Activated T-cell treated with anti-CD3 and anti-CD28 coated beads for 4 hours (primary cell): ENCODE measurements at regions not wholly inside any gene's neighbourhood (a gene's known extent, or its start where the extent isn't known, plus 50 kb on each side); places are given as distances from the start of the nearest gene placed in this dataset.
"Not testable (repeated sequence)": the region's sequence is repeated elsewhere in the genome, so short reads cannot be mapped to it uniquely, and the experiment has no call there.

ENCODE experiments used
- DNase-seq: peaks from one replicate; pipeline ENCODE4 v3.0.0-alpha.2; 2020

DNA sequence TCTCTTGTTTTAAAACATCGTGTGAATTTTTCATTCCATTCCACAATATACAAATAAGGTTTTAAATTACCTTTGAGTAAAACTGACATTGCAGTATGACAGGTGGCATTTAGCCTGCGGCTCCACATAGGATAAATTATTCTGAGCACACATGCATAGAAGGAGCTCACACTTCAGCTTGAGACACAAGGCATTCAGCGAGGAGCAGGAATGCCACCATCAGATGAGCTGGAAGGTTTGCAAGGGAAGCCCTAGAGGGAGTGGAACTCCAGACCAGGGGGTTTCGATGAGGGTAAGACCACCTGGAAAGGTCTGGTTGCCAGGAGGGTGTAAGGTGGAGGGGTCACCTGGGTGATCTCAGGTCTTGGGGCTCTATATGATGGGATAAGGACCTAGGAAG is 259.0 kb upstream of the ADRA1B start:
- DNase-seq: no peak

DNA sequence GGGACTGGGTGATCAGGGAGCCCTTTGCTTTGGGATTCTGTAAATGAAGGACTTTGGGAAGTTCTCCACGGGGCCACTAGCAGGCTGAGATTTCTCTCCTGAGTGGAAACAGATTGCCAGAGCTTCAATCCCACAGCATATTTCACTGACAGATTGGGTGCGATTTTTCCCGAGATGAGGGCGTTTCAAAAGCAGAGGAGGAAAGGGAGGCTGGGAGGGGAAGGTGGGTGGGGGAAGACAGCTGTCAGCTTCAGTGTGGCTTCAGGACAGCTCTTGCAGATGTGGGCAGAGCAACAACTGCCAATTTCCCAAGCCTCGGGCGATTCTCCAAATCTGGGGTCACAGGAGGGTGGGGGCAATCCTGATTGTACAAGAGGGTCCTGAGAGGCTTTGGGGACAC is 258.5 kb upstream of the ADRA1B start:
- no peak for DNase-seq

DNA sequence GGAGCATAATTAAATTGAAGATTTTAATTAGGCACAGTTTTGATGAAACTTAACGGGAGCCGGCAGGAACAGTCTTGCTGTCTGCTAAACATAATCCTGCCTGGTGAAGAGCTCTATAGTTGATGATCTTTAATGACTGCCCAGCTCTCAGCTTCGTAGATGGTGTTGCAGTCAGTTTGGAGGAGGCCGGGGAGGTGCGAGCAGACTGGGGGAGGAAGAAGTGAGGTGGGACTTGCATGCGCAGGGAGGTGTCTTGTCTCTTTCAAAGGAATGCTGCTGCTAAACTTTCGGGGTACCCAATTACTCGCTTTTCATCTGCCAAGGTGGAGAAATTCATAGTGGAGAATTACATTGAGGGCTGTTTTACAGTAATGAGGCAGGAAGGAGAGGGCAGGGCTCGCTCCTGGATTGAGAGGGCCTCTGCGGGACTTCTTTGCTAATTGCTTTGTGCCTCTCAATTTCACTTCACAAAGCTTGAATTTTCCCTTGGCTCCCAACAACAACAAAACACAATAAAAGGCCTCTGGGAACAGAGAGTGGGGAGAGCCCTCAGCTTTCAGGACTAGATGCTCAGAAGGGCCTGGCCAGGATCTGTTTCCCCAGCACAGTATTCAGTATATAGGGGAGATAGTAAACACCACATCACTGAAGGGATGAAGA is 257.9 kb upstream of the ADRA1B start:
- DNase-seq: no peak

DNA sequence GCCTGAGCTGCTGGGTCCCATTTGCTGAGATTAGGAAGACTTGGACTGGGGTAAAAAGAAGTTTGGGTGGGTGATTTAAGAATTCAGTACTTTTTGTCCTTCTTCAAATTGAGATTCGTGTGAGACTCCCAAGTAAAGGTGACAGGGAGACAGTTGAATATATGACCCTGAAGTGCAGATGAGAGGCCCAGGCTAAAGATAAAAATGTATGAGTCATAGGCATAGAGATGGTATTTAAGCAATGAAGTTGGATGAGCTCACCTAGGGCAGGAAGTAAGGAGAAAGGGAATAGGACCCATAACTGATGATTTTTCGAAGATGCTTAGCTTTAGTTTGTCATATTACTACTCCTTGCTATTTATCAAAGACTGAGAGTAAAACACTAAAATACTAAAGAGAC is 255.9 kb upstream of the ADRA1B start:
- DNase-seq: no peak

DNA sequence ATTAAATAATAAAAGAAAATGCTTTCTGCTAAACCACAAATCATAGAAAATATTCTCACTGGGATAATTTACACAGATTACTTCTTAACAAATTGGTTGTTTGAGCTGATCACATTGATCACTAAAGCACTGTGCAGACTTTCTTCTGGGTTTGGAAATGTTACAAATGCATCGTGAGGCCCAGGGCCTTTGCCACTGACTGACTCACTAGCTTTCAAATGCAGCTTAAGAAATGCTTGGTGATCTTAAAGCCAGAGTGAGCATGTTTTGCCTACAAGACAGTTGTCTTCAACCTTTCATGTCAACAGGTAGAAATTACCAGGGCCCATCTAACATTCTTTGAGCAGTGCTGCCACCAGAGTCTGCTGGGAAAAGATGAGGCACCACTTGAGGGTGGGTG is 252.3 kb upstream of the ADRA1B start:
- no peak for DNase-seq

DNA sequence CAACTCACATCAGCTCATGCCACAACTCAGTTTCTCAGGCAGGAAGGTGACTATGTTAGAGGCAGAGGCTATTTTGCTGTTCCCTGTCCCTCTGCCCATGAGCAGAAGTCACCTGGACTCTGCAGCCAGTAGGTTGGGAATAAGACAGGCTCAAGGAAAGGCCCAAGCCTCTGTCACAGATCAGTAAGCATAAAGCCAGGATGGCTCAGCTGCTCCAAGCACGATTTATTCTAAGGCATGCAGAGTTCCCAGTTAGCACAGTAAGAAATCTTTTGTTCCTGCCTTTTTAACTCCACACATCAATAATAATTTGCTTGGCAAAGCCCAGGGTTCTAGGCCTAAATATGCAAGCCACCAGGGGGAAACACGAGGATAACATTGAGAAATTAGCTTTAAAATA is 249.0 kb upstream of the ADRA1B start:
- DNase-seq: no peak

DNA sequence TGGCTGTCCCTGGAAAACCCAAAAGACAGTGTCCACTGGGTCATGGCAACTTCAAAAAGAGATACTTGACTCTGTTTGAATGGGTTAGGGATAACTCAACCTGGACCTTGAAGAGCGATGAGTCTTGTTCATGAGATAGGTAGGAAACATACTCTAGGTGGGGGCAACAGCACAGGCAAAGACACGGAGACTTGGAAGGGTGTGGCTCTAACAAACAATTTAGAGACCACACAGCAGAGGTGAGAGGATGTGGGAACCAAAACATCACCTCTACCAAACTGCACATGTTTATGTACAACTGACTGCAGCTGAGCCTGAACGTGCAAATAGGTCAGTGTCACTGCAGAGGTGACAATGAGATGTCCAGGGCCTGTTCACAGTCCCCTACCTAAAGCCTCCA is 247.7 kb upstream of the ADRA1B start:
- DNase-seq: no peak

DNA sequence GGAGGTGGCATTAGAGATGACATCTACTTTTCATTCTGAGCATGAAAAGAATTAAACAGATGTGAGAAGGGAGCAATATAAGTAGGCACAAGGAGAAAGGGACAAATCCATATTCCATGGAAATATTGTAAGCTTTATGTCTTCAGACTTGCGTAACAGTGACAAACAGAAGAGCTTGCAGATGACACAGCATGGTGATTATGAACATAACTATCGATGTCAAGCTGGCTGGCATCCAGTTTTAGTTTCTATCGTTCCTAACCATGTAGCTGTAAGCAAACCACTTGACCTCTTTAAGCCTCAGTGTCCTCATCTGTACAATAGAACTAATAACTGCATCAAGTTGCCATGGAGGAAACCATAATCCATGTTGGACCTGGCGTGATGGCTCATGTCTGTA is 246.7 kb upstream of the ADRA1B start:
- no peak for DNase-seq

DNA sequence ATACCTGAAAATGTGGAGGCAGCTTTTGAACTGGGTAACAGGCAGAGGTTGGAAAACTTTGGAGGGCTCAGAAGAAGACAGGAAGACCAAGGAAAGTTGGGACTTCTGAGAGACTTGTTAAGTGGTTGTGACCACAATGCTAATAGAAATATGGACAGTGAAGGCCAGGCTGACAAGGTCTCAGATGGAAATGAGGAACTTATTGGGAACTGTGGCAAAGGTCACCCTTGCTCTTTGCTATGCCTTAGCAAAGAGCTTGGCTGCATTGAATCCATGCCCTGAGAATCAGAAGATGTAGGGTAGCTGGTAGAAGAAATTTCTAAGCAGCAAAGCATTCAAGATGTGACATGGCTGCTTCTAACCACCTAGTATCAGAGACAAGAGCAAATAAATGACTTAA is 244.4 kb upstream of the ADRA1B start:
- no peak for DNase-seq

DNA sequence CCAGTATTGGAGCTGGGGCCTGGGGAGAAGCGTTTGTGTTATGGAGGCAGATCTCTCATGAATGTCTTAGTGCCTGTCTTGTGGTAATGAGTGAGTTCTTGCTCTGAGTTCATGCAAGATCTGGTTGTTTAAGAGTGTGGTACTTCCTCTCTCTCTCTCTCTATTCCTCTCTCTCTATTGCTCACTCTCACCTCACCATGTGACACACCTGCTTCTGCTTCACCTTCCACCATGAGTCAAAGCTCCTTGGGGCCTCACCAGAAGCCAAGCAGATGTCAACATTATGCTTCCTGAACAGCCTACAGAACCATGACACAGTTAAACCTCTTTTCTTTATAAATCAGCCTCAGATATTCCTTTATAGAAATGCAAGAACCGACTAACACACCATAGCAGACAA is 242.7 kb upstream of the ADRA1B start:
- DNase-seq: no peak

DNA sequence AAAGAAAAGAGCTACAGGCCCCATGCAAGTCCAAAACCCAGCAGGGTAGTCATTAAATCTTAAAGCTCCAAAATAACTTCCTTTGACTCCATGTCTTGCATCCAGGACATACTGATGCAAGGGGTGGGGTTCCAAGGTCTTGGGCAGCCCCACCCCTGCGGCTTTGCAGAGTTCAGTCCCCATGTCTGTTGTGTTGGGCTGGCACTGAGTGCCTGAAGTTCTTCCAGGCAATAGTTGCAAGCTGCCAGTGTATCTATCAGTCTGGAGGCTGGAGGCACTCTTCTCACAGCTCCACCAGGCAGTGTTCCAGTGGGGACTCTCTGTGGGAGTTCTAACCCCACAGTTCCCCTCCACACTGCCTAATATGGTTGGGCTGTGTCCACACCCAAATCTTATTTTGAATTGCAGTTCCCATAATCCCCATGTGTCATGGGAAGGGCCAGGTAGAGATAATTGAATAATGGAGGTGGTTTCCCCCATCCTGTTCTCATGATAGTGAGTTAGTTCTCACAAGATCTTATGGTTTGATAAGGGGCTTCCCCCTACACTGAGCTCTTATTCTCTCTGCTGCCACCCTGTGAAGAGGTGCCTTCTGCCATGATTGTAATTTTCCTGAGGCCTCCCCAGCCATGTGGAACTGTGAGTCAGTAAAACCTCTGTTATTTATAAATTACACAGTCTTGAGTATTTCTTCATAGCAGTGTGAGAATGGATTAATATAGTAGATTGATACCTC is 237.5 kb upstream of the ADRA1B start:
- DNase-seq: no peak

DNA sequence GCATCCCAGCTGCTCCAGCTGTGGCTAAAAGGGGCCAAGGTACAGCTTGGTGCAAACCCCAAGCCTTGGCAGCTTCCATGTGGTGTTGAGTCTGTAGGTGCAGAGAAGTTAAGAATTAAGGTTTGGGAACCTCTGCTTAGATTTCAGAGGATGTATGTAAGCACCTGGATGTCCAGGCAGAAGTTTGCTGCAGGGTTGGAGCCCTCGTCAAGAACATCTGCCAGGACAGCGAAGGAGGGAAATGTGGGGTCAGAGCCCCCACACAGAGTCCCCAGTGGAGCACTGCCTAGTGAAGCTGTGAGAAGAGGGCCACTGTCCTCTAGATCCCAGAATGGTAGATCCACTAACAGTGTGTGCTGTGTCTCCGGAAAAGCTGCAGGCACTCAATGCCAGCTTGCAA is 236.2 kb upstream of the ADRA1B start:
- DNase-seq: no peak

DNA sequence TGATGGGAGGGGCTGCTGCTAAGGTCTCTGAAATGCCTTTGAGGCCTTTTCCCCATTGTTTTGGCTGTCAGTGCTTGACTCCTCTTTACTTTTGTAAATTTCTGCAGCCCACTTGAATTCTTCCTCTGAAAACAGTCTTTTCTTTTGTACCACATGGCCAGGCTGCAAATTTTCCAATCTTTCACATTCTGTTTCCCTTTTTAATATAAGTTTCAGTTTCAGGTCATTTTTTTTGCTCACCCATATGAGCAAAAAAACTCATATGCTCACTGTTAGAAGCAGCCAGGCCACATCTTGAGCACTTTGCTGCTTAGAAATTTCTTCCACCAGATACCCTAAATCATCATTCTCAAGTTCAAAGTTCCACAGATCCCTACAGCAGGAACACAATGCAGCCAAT is 234.6 kb upstream of the ADRA1B start:
- DNase-seq: no peak

DNA sequence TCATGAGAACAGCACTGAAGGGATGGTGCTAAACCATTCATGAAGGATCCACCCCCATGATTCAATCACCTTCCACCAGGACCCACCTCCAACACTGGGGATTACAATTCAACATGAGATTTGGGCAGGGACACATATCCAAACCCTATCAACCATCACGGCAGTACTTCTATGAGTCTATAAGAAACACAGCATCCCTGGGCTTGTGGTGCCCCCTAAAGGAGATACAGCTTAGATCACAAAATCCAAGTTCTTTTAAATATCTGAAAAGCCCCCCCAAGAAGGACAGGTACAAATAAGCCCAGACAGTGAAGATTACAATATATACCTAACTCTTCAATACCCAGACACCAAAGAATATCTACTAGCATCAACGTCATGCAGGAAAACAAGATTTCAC is 233.7 kb upstream of the ADRA1B start:
- DNase-seq: no peak

DNA sequence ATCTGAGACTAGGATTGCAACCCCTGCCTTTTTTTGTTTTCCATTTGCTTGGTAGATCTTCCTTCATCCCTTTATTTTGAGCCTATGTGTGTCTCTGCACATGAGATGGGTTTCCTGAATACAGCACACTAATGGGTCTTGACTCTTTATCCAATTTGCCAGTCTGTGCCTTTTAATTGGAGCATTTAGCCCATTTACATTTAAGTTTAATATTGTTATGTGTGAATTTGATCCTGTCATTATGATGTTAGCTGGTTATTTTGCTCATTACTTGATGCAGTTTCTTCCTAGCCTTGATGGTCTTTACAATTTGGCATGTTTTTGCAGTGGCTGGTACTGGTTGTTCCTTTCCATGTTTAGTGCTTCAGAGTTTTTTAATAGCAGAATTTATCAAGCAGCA is 228.4 kb upstream of the ADRA1B start:
- not testable (repeated sequence) for DNase-seq

DNA sequence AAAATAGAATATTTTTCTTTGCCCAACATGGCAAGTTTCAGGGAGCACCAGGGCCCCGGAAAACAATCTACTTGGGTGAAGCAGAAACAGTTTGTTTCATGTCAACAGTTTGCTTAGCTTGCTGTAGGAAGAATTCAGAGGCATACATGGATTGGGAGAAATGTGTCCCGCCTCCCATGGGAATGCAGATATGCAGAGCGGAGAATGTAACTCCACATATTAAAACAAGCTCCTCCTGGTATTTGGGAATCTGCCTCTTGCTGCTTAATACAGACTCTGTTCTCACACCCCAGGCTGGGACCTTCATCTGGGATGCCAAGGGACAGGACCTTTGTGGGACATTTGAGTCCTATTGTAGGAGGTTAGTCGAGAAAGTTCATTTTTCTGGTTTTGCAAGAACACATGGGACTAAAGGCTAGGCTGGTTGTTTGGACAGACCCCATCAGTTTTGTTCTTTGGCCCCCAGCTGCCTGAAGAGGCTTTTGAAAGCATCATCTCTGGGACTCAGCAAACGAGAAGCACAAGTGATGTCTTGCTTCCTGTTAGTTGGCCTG is 220.5 kb upstream of the ADRA1B start:
- no peak for DNase-seq

DNA sequence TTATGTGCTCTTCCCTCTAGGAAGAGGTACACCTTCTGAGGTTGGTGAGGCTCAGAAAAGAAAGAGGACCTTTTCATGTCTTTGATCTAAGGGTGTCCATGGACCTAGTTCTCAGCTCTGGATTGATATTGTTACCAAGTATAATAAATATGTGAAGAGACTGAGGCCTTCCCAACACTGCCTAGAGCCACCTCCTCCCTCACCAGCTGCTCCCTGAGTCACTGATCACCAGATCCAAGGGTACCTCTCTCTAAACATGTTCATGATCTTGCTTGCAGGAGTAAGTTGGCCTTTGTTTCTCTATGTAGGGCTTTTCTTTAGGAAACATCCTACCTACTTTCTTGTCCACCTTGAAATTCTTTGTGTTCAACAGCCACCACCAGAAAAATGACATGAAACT is 218.8 kb upstream of the ADRA1B start:
- no peak for DNase-seq

DNA sequence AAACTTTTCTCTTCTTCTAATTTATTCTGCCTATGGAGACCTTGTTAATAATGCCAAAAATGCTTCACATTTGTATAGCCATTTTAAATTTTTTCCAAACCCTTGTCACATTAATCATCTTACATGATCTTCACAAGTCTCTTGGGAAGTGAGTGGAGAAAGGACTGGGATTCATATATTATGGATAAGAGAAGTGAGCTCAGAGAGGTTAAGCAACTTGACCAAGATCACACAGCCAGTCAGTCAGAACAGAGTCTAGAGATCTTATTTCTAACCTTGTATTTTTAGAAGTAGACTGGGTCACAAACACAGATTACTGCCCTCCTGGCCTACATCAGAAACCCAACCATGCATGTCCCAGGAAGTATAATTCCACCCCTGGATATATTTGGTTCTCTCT is 218.0 kb upstream of the ADRA1B start:
- no peak for DNase-seq

DNA sequence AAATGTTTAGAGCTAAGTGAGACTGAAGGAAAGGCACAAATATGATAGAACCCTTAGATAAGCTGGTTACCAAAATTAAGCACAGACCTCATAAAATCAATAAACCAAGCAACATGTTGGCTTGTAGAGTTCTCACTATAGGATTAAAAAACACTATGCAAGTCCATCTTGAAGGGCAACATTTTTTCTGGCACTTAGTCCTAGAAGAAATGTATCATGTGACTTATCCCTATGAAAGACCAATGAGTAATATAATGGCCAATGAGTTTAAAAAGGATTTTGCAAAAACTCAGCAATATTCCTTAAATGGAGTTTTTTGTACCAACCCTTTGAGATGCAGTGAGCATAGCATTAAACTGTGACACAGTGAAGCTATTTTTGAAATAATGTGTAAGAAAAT is 216.3 kb upstream of the ADRA1B start:
- no peak for DNase-seq

DNA sequence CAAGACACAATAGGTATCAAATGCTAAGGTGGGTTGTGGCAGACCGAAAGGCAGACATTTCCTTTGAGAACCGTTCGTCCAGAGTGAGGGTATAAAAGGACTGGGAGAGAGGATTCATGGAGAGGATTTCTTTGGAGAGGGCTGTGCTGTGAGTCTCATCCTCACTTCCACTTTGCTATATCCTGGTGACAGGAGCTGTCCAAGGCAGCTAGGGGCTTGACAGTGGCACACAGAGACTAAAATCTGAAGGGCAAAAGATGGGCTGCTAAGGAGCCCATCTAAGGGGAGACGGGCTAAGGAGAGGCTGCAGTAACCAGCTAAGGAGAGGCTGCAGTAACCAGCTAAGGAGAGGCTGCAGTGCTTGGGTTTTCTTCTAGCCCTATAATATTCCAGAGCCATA is 214.0 kb upstream of the ADRA1B start:
- DNase-seq: no peak

DNA sequence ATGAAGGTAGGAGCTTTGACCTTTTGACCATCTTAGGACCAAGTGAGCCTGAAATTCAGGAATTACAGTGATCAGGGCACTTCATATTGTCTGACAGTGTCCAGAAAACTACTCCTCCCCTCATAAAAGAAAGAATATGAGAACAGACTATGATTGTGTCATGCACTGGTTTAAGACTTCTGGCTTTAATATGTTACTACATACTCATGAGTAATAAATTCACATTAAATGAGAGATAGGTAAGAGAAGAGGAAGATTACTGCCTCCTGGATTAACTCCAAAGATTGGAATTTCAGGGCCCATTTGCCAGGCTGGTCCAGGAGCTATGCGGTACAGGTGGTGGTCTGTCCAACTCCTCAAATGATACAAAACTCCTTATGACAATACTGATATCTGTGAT is 213.5 kb upstream of the ADRA1B start:
- no peak for DNase-seq

DNA sequence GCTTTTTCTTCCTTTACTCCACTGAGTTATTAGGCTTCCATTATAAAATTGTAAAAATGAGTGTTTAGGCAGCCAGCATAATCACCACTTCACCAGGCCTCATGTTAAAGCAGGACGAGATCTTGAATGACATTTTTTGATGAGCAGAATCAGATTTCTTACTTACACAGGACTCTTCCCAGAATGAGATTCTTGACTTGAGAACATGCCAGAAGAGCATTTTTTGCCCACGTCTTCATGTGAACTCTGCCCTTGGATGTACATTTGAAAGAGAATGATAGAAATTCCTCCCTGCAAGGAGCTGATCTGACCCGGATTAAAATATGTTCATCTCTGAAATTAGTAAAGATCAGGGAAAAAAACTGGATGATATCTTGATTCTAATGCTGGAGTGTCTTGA is 212.1 kb upstream of the ADRA1B start:
- DNase-seq: no peak

DNA sequence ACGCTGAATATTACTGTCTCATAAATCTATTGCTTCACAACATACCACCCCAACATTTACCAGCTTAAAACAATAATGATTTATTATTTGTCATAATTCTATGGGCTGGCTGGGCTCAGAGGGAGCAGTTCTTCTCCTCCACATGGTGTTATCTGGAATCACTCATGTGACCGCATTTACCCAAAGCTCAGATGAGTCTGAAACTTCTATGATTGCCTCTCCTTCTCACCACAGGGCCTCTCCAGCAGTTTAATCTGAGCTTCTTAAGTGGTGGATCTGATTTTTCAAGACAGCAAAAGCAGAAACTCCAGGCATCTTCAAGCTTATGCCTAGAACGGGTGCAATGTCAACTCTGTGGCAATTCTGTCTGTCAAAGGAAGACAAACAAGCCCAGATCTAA is 210.3 kb upstream of the ADRA1B start:
- DNase-seq: no peak

DNA sequence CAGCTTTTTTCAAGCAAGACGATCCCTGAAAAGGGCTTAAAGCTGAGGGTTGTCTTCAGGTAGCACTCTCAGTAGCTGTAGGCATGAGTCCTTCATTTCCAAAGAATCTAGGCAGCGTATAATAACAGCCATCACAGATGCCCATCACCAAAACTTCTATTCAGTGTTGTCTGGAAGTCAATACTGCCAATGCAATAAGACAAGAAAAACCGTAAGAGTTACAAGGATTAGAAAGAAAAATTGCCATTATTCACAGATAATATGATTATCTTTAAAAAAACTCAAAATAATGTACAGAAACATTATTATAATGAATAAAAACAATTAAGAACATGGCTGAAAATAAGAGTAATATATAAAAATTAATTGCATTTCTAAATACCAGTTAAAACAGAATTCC is 208.2 kb upstream of the ADRA1B start:
- no peak for DNase-seq

DNA sequence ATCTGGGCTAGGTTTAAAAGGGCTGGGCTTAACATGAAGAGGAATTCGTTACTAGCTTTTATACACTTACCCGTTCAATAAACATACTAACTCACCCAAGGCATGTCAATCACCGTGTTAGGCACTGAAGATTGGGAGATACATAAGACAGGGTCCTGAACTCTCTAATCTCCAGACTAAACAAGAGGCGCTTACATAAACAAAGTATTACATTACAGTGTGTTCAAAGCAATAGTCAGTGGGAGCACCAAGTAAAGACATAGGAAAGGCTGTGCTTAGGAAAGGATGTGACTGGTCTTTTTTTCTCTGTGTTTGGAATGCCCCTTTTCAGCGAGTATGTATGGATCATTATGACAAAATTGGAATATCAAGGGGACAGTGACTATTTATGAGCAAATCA is 203.6 kb upstream of the ADRA1B start:
- DNase-seq: no peak
